ENCODE measurements at regions not wholly inside any gene's neighbourhood (a gene's known extent, or its start where the extent isn't known, plus 50 kb on each side); places are given as distances from the start of the nearest gene placed in this dataset.
A peak's percentile ranks its signal among the peaks of the same experiment; 100 is the strongest.
"Not testable (repeated sequence)": the region's sequence is repeated elsewhere in the genome, so short reads cannot be mapped to it uniquely, and the experiment has no call there.

GRCh38 chr12:74665690-74666089 is 128.1 kb downstream of the ATXN7L3B start:
- Histone ChIP-seq H3K36me3 (no peaks in the 10 kb centered on the region), H3K27ac (no peak overlapping the region), H3K27me3 (no peaks in the 10 kb centered on the region), H3K4me1 (no peaks in the 10 kb centered on the region), H3K9me3 (no peaks in the 10 kb centered on the region), H3K4me3 (replicated peaks in 1 of 3) (no peak overlapping the region)
- TF ChIP-seq CTCF (IDR thresholded peaks at IDR 0.05) (no peak), POLR2A (IDR thresholded peaks at IDR 0.05) (no peak)
- intact Hi-C loops (cut with DNase I), result no loop called here
- DNase-seq, result no peak

GRCh38 chr12:74671421-74671820 is 133.8 kb downstream of the ATXN7L3B start:
- WGBS, 2 donors, result 68 to 69% methylated on average over 1 of the region's 1 CpG
- H3K27me3 ChIP-seq, result no peaks in the 10 kb centered on the region
- no peaks in the 10 kb centered on the region for H3K36me3 ChIP-seq
- H3K9me3 ChIP-seq, result no peaks in the 10 kb centered on the region
- DNase-seq, result no peak
- intact Hi-C loops (cut with DNase I), result no loop called here
- no peak overlapping the region for H3K27ac ChIP-seq
- TF ChIP-seq POLR2A (IDR thresholded peaks at IDR 0.05) (no peak), CTCF (IDR thresholded peaks at IDR 0.05) (no peak)
- no peaks in the 10 kb centered on the region for H3K4me1 ChIP-seq
- no peak overlapping the region for H3K4me3 ChIP-seq (replicated peaks in 1 of 3)

DNA sequence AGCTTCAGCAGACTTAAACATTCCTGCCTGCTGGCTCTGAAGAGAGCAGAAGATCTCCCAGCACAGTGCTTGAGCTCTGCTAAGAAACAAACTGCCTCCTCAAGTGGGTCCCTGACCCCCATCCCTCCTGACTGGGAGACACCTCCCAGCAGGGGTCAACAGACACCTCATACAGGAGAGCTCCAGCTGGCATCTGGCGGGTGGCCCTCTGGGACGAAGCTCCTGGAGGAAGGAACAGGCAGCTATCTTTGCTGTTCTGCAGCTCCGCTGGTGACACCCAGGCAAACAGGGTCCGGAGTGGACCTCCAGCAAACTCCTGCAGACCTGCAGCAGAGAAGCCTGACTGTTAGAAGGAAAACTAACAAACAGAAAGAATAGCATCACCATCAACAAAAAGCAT is 139.3 kb downstream of the ATXN7L3B start:
- DNase-seq; H3K27me3 ChIP-seq; H3K4me1 ChIP-seq; H3K4me3 ChIP-seq (replicated peaks in 1 of 3); H3K27ac ChIP-seq; H3K36me3 ChIP-seq; H3K9me3 ChIP-seq; intact Hi-C loops (cut with DNase I): not testable (repeated sequence)
- WGBS, 2 donors, result 89% methylated on average over 3 to 4 of the region's 4 CpGs

GRCh38 chr12:74685385-74685784 is 147.8 kb downstream of the ATXN7L3B start:
- intact Hi-C loops (cut with DNase I), result no loop called here
- H3K4me3 ChIP-seq (replicated peaks in 1 of 3), result no peak overlapping the region
- DNase-seq, result no peak
- H3K4me1 ChIP-seq, result no peaks in the 10 kb centered on the region
- H3K27ac ChIP-seq, result no peak overlapping the region
- 84 to 88% methylated on average over 5 of the region's 5 CpGs for WGBS, 2 donors
- no peaks in the 10 kb centered on the region for H3K27me3 ChIP-seq
- no peaks in the 10 kb centered on the region for H3K9me3 ChIP-seq
- H3K36me3 ChIP-seq, result no peaks in the 10 kb centered on the region
- TF ChIP-seq CTCF (IDR thresholded peaks at IDR 0.05) (no peak), POLR2A (IDR thresholded peaks at IDR 0.05) (no peak)

DNA sequence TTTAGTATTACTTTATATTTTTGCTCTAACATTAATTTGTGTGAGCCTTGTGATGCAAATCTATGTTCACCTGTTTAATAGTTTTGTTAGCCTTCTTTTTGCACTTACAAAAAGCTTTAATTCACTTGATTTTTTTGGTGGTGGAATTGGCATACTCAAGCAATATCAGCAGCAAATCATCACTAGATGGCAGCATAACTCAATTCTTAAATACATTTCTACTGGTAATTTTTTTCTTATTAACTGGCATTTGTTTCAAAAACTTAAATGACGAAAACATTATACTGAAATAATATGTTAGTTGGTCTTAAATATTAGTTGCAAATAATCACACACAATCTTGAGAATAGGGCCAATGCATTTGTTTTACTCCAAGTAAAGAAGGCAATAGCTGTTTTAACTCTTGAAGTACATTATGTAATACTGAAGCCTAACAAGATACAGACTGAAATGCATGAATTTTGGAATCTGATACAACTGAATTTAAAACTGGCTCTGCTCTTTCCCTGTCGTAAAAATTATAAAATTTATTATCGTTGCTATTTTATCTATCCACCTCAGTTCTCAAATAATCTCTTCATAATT is 151.5 kb downstream of the ATXN7L3B start:
- intact Hi-C loops (cut with DNase I), result no loop called here
- 27 to 38% methylated on average over 3 of the region's 3 CpGs for WGBS, 2 donors

More for the DNA sequence above, 151.5 kb downstream of the ATXN7L3B start:
- no peak for DNase-seq
- TF ChIP-seq POLR2A (IDR thresholded peaks at IDR 0.05) (no peak), CTCF (IDR thresholded peaks at IDR 0.05) (peak in 4 of 6 experiments; percentile 31 to 49 (median 37))
- no peaks in the 10 kb centered on the region for H3K4me1 ChIP-seq
- H3K27ac ChIP-seq, result no peak overlapping the region
- H3K4me3 ChIP-seq (replicated peaks in 1 of 3), result no peak overlapping the region
- H3K36me3 ChIP-seq, result no peaks in the 10 kb centered on the region
- no peaks in the 10 kb centered on the region for H3K27me3 ChIP-seq
- no peaks in the 10 kb centered on the region for H3K9me3 ChIP-seq

Data from thyroid gland (tissue), 4 donors.